ENCODE measurements at regions not wholly inside any gene's neighbourhood (a gene's known extent, or its start where the extent isn't known, plus 50 kb on each side); places are given as distances from the start of the nearest gene placed in this dataset.

DNA sequence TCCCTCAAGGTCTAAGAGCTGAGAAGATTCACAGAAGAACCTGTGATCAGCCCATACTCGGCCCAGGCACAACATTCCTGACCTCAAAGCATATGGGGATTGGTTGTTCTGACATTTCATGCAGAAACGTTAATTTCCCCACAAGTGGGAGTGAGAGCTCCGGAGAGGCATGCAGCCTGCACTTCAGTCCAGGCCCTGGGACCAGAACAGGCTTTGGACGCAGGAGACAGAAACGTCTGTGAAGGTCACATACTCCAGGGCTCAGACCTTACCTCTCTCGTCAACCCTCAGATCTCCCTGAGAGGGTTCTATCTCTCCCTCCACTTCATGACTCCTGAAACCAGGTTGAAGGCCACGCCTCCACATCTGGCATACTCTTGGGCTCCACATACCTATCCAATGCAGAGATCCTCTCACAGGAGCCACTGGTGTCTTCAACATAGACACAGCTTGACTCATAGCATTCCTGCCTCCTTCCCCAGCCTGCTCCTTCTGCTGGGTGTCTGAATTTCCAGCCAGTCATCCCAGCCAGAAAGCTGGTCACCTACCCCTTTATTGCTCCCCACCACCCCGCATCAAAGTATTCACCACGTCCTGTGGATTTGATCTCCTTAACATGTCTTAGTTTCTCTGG, 149.2 kb downstream of the OMA1 start:
- H3K4me1 ChIP-seq: peaks cover 8% of the 10 kb centered on the region
- intact Hi-C loops (cut with DNase I): no loop called here
- H3K27me3 ChIP-seq: no peaks in the 10 kb centered on the region
- H3K36me3 ChIP-seq: no peaks in the 10 kb centered on the region
- H3K4me3 ChIP-seq: no peak overlapping the region
- H3K9me3 ChIP-seq: no peaks in the 10 kb centered on the region
- no peak overlapping the region for H3K27ac ChIP-seq
- DNase-seq (ENCODE audit: extremely low spot score in 2 of 2): no peak
- no peak for TF ChIP-seq POLR2AphosphoS5 (IDR thresholded peaks at IDR 0.05; ENCODE audit: insufficient read depth in 1 of 2, low read depth in 1 of 2)

DNA sequence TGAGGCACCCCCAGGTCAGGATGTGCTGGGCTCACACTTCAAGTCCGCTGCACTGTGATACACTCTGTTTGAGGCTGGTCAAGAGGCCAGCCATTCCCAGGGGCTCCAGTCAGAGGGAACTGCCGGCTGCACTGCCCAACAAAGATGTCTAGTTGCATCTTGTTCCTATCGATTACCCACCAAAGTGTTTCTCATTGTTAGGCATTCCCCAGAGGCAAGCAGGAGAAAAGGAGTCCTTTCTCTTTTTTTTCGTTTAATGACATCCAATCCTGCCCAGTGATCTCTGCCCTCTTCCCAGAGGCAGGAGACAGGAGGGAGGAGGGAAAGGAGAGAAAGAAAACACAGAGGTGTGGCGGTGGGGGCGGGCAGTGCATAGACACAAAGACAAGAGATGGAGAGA, 150.4 kb downstream of the OMA1 start:
- Histone ChIP-seq H3K36me3 (no peaks in the 10 kb centered on the region), H3K4me3 (no peak overlapping the region), H3K4me1 (peaks cover 8% of the 10 kb centered on the region), H3K9me3 (no peaks in the 10 kb centered on the region), H3K27me3 (no peaks in the 10 kb centered on the region), H3K27ac (no peak overlapping the region)
- no peak for DNase-seq (ENCODE audit: extremely low spot score in 2 of 2)
- no peak for TF ChIP-seq CTCF (IDR thresholded peaks at IDR 0.05)
- TF ChIP-seq POLR2AphosphoS5 (IDR thresholded peaks at IDR 0.05; ENCODE audit: insufficient read depth in 1 of 2, low read depth in 1 of 2): no peak
- TF ChIP-seq POLR2A (IDR thresholded peaks at IDR 0.05): no peak
- intact Hi-C loops (cut with DNase I): no loop called here

DNA sequence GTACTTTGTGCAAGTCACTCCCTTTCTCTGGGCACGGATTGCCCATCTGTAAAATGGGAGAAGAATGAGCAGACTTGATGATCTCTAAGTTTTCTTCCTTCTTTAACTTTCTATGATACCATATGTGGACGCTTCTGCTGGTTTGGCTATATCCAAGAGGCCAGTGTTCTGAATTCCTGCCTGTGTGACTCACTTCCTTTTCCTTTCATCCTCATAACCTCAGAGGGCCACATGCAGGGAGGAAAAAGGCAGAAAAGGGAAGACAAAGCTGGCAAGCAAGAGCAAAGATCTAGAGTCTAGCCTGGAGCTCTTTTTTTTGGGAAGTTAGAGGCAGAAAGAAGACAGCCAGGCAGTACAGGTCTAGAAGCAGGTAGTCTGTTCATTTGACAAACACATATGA, 151.2 kb downstream of the OMA1 start:
- no peak for DNase-seq (ENCODE audit: extremely low spot score in 2 of 2)
- H3K9me3 ChIP-seq: no peaks in the 10 kb centered on the region
- no peaks in the 10 kb centered on the region for H3K36me3 ChIP-seq
- intact Hi-C loops (cut with DNase I): no loop called here
- H3K4me1 ChIP-seq: peaks cover 8% of the 10 kb centered on the region
- no peak overlapping the region for H3K4me3 ChIP-seq
- H3K27ac ChIP-seq: no peak overlapping the region
- TF ChIP-seq POLR2A (IDR thresholded peaks at IDR 0.05) (no peak), CTCF (IDR thresholded peaks at IDR 0.05) (no peak), POLR2AphosphoS5 (IDR thresholded peaks at IDR 0.05; ENCODE audit: insufficient read depth in 1 of 2, low read depth in 1 of 2) (no peak)
- H3K27me3 ChIP-seq: no peaks in the 10 kb centered on the region

- DNase-seq (ENCODE audit: extremely low spot score in 2 of 2): no peak
- no peaks in the 10 kb centered on the region for H3K27me3 ChIP-seq
- no peaks in the 10 kb centered on the region for H3K36me3 ChIP-seq
- H3K9me3 ChIP-seq: no peaks in the 10 kb centered on the region
- no peak overlapping the region for H3K4me3 ChIP-seq
- no peak overlapping the region for H3K27ac ChIP-seq
- intact Hi-C loops (cut with DNase I): no loop called here
- TF ChIP-seq POLR2AphosphoS5 (IDR thresholded peaks at IDR 0.05; ENCODE audit: insufficient read depth in 1 of 2, low read depth in 1 of 2): no peak
- no peak for TF ChIP-seq CTCF (IDR thresholded peaks at IDR 0.05)
- no peak for TF ChIP-seq POLR2A (IDR thresholded peaks at IDR 0.05)
- H3K4me1 ChIP-seq: peaks cover 8% of the 10 kb centered on the region
Measured at GRCh38 chr1:58392083-58392482, 154.4 kb downstream of the OMA1 start.

- no peak overlapping the region for H3K4me3 ChIP-seq
- DNase-seq (ENCODE audit: extremely low spot score in 2 of 2): no peak
- no peak for TF ChIP-seq POLR2A (IDR thresholded peaks at IDR 0.05)
- TF ChIP-seq POLR2AphosphoS5 (IDR thresholded peaks at IDR 0.05; ENCODE audit: insufficient read depth in 1 of 2, low read depth in 1 of 2): no peak
- no peak for TF ChIP-seq CTCF (IDR thresholded peaks at IDR 0.05)
- H3K27ac ChIP-seq: no peak overlapping the region
- intact Hi-C loops (cut with DNase I): no loop called here
- peaks cover 8% of the 10 kb centered on the region for H3K4me1 ChIP-seq
- H3K9me3 ChIP-seq: no peaks in the 10 kb centered on the region
- H3K27me3 ChIP-seq: no peaks in the 10 kb centered on the region
- no peaks in the 10 kb centered on the region for H3K36me3 ChIP-seq
Measured at GRCh38 chr1:58391514-58391913, 155.0 kb downstream of the OMA1 start.

All from vagina (tissue), 2 donors.